ENCODE measurements at regions not wholly inside any gene's neighbourhood (a gene's known extent, or its start where the extent isn't known, plus 50 kb on each side); places are given as distances from the start of the nearest gene placed in this dataset.

DNA sequence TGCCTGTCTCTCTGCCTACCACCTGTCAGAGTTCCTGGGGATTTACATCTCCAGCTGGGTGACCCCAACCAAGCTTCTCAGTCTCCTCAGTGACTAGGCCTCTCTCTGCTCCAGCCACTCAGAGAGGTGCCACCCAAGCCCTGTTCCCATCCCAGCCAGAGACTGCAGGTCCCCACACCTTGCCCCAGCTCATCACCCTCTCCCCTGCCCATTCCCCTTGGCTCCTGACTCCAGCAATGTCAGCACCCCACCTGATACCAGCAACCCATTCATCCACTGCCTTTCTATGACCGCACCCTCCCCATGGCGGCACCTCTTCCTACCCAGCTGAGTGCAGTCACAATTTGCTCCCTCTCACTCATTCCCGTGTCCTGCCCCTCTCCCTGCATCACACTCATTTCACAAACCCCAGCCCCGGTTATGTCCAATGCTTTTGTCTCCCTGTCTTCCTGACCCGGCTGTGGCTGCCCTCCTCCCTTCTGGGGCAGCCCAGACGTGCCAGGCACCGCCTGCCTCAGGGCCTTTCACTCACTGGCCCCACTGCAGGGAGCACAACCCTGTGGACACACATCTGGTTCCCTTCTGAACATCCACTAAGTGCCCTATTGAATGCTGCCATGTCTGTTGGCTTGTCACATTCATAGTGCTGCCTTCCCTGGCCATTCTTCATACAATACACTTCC is 494.8 kb upstream of the HS6ST1 start:
- no peaks in the 10 kb centered on the region for H3K36me3 ChIP-seq (ENCODE audit: control insufficient read depth in 4 of 4, insufficient read depth in 4 of 4, low read length in 3 of 4)

DNA sequence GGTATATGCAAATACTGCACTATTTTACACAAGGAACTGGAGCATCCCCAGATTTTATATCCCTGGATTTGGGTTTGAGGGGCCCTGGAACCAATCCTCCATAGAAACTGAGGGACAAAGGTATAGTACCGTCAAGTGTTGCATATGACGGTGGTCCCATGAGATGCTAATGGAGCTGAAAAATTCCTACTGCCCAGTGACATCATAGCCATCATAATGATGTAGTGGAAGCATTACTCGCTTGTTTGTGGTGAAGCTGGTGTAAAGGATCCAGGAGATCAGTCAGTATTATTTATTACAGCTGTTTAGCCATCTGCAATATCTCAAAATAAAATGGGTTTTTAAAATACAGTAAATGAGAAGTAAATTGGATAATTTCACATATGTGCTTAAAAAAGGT is 496.6 kb upstream of the HS6ST1 start:
- H3K27me3 ChIP-seq (replicated peaks in 2 of 5; ENCODE audit: control insufficient read depth in 4 of 5, insufficient read depth in 5 of 5, low read length in 4 of 5) = no peaks in the 10 kb centered on the region
- H3K9me3 ChIP-seq (ENCODE audit: control extremely low read depth in 1 of 5, control insufficient read depth in 4 of 5, insufficient read depth in 2 of 5, low read depth in 1 of 5, low read length in 4 of 5) = peaks cover 0 to 10% (median 3%) of the 10 kb centered on the region in 5 experiments
- no peaks in the 10 kb centered on the region for H3K4me1 ChIP-seq (ENCODE audit: control extremely low read depth in 1 of 4, control insufficient read depth in 4 of 4, insufficient read depth in 4 of 4, low read length in 3 of 4)
- H3K36me3 ChIP-seq (ENCODE audit: control insufficient read depth in 4 of 4, insufficient read depth in 4 of 4, low read length in 3 of 4) = no peaks in the 10 kb centered on the region
- CTCF ChIA-PET = no interaction called here
- H3K27ac ChIP-seq (ENCODE audit: insufficient read depth in 1 of 2, low read depth in 1 of 2, low read length in 2 of 2, poor library complexity in 1 of 2, severe bottlenecking in 2 of 2) = no peak overlapping the region
- H3K4me3 ChIP-seq (ENCODE audit: control insufficient read depth in 1 of 7, extremely low read depth in 1 of 7, insufficient read depth in 4 of 7, low read depth in 2 of 7, low read length in 6 of 7) = no peak overlapping the region
- POLR2A ChIA-PET = no interaction called here
- no peak for DNase-seq
- WGBS (ENCODE audit: insufficient coverage) = 100% methylated on average over 1 of the region's 3 CpGs

More for the DNA sequence above, 494.8 kb upstream of the HS6ST1 start:
- no peak overlapping the region for H3K4me3 ChIP-seq (ENCODE audit: control insufficient read depth in 1 of 7, extremely low read depth in 1 of 7, insufficient read depth in 4 of 7, low read depth in 2 of 7, low read length in 6 of 7)
- peaks cover 0 to 19% (median 5%) of the 10 kb centered on the region in 5 experiments for H3K9me3 ChIP-seq (ENCODE audit: control extremely low read depth in 1 of 5, control insufficient read depth in 4 of 5, insufficient read depth in 2 of 5, low read depth in 1 of 5, low read length in 4 of 5)
- no peaks in the 10 kb centered on the region for H3K4me1 ChIP-seq (ENCODE audit: control extremely low read depth in 1 of 4, control insufficient read depth in 4 of 4, insufficient read depth in 4 of 4, low read length in 3 of 4)
- DNase-seq = no peak
- no peak overlapping the region for H3K27ac ChIP-seq (ENCODE audit: insufficient read depth in 1 of 2, low read depth in 1 of 2, low read length in 2 of 2, poor library complexity in 1 of 2, severe bottlenecking in 2 of 2)
- no peaks in the 10 kb centered on the region for H3K27me3 ChIP-seq (replicated peaks in 2 of 5; ENCODE audit: control insufficient read depth in 4 of 5, insufficient read depth in 5 of 5, low read length in 4 of 5)
- ChIA-PET CTCF (no interaction called here), POLR2A (no interaction called here)
- 96% methylated on average over 7 of the region's 7 CpGs for WGBS (ENCODE audit: insufficient coverage)

GRCh38 chr2:128817171-128817570 is 498.5 kb upstream of the HS6ST1 start:
- Histone ChIP-seq H3K9me3 (ENCODE audit: control extremely low read depth in 1 of 5, control insufficient read depth in 4 of 5, insufficient read depth in 2 of 5, low read depth in 1 of 5, low read length in 4 of 5) (peaks cover 0 to under 1% (median 0%) of the 10 kb centered on the region in 5 experiments), H3K4me1 (ENCODE audit: control extremely low read depth in 1 of 4, control insufficient read depth in 4 of 4, insufficient read depth in 4 of 4, low read length in 3 of 4) (no peaks in the 10 kb centered on the region), H3K27ac (ENCODE audit: insufficient read depth in 1 of 2, low read depth in 1 of 2, low read length in 2 of 2, poor library complexity in 1 of 2, severe bottlenecking in 2 of 2) (no peak overlapping the region), H3K4me3 (ENCODE audit: control insufficient read depth in 1 of 7, extremely low read depth in 1 of 7, insufficient read depth in 4 of 7, low read depth in 2 of 7, low read length in 6 of 7) (no peak overlapping the region), H3K36me3 (ENCODE audit: control insufficient read depth in 4 of 4, insufficient read depth in 4 of 4, low read length in 3 of 4) (no peaks in the 10 kb centered on the region), H3K27me3 (replicated peaks in 2 of 5; ENCODE audit: control insufficient read depth in 4 of 5, insufficient read depth in 5 of 5, low read length in 4 of 5) (no peaks in the 10 kb centered on the region)
- 81% methylated on average over 5 of the region's 5 CpGs for WGBS (ENCODE audit: insufficient coverage)
- DNase-seq = no peak
- POLR2A ChIA-PET = no interaction called here
- CTCF ChIA-PET = no interaction called here

- no peaks in the 10 kb centered on the region for H3K4me1 ChIP-seq (ENCODE audit: control extremely low read depth in 1 of 4, control insufficient read depth in 4 of 4, insufficient read depth in 4 of 4, low read length in 3 of 4)
- H3K4me3 ChIP-seq (ENCODE audit: control insufficient read depth in 1 of 7, extremely low read depth in 1 of 7, insufficient read depth in 4 of 7, low read depth in 2 of 7, low read length in 6 of 7) = no peak overlapping the region
- no peak overlapping the region for H3K27ac ChIP-seq (ENCODE audit: insufficient read depth in 1 of 2, low read depth in 1 of 2, low read length in 2 of 2, poor library complexity in 1 of 2, severe bottlenecking in 2 of 2)
- H3K27me3 ChIP-seq (replicated peaks in 2 of 5; ENCODE audit: control insufficient read depth in 4 of 5, insufficient read depth in 5 of 5, low read length in 4 of 5) = no peaks in the 10 kb centered on the region
- DNase-seq = no peak
- peaks cover 0 to under 1% (median 0%) of the 10 kb centered on the region in 5 experiments for H3K9me3 ChIP-seq (ENCODE audit: control extremely low read depth in 1 of 5, control insufficient read depth in 4 of 5, insufficient read depth in 2 of 5, low read depth in 1 of 5, low read length in 4 of 5)
- CTCF ChIA-PET = no interaction called here
- H3K36me3 ChIP-seq (ENCODE audit: control insufficient read depth in 4 of 4, insufficient read depth in 4 of 4, low read length in 3 of 4) = no peaks in the 10 kb centered on the region
- WGBS (ENCODE audit: insufficient coverage) = 83% methylated on average over 3 of the region's 6 CpGs
- POLR2A ChIA-PET = no interaction called here
Measured at GRCh38 chr2:128817813-128818212, 499.1 kb upstream of the HS6ST1 start.

DNA sequence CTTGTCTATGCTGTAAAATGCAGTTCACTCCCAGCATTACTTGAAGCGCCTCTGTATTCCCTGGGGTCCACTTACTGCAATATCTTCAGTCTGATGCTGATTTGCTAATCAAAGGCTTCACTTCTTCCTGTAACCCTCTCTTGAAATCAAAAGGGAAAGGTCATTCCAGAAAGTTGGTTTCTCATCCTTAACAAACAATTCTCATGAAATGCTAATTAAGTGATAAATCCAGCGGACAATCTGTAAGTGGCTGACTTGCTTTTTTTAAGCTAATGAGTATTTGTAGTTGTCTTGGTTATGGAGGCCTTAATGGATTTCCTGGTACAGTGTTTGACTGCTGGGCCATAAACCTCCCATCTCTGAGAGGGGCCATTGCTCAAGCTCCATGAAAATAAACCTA is 499.6 kb upstream of the HS6ST1 start:
- Histone ChIP-seq H3K27ac (ENCODE audit: insufficient read depth in 1 of 2, low read depth in 1 of 2, low read length in 2 of 2, poor library complexity in 1 of 2, severe bottlenecking in 2 of 2) (no peak overlapping the region), H3K36me3 (ENCODE audit: control insufficient read depth in 4 of 4, insufficient read depth in 4 of 4, low read length in 3 of 4) (no peaks in the 10 kb centered on the region), H3K27me3 (replicated peaks in 2 of 5; ENCODE audit: control insufficient read depth in 4 of 5, insufficient read depth in 5 of 5, low read length in 4 of 5) (no peaks in the 10 kb centered on the region), H3K4me3 (ENCODE audit: control insufficient read depth in 1 of 7, extremely low read depth in 1 of 7, insufficient read depth in 4 of 7, low read depth in 2 of 7, low read length in 6 of 7) (no peak overlapping the region), H3K9me3 (ENCODE audit: control extremely low read depth in 1 of 5, control insufficient read depth in 4 of 5, insufficient read depth in 2 of 5, low read depth in 1 of 5, low read length in 4 of 5) (peaks cover 0 to 2% (median 0%) of the 10 kb centered on the region in 5 experiments), H3K4me1 (ENCODE audit: control extremely low read depth in 1 of 4, control insufficient read depth in 4 of 4, insufficient read depth in 4 of 4, low read length in 3 of 4) (no peaks in the 10 kb centered on the region)
- WGBS (ENCODE audit: insufficient coverage) = 100% methylated on average over 1 of the region's 2 CpGs
- CTCF ChIA-PET = no interaction called here
- POLR2A ChIA-PET = no interaction called here
- no peak for DNase-seq

DNA sequence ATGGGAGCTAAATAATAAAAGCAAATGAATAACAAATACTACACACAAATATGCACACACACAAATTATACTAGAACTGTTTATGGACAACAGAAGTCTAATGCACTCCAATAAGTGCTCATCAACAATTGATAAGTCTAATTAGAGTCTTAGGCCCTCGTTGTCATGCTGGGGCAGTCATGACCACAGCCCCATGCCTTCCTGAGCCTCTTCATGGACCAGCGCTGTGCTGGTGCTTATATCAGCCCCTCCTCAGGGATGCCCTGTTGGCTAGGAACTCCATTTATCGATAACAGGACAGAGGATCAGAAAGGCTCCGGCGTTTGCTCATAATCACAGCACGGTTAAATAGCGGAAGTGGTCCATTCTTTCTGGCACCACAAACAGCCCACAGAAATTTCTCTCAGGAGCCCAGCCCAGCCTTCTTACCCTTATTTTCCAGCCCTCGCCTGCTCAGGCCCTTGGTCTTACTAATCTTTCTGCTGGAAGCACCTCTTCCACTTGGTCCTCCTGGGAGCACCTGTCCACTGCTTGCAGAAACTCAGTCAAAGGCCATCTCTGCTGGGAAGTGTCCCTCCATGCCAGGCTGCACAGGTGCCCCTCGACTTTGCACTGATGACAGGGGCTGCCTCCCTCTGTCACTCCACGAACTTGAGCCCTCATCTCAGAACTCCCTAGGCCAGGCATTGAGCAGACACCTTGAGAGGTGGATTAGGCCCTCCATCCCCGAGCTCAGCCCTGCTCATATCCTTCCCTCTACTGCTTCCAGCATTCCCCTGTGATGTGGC is 500.2 kb upstream of the HS6ST1 start:
- DNase-seq = no peak
- no peaks in the 10 kb centered on the region for H3K36me3 ChIP-seq (ENCODE audit: control insufficient read depth in 4 of 4, insufficient read depth in 4 of 4, low read length in 3 of 4)
- H3K9me3 ChIP-seq (ENCODE audit: control extremely low read depth in 1 of 5, control insufficient read depth in 4 of 5, insufficient read depth in 2 of 5, low read depth in 1 of 5, low read length in 4 of 5) = peaks cover 0 to 2% (median 0%) of the 10 kb centered on the region in 5 experiments
- no peak overlapping the region for H3K27ac ChIP-seq (ENCODE audit: insufficient read depth in 1 of 2, low read depth in 1 of 2, low read length in 2 of 2, poor library complexity in 1 of 2, severe bottlenecking in 2 of 2)
- ChIA-PET CTCF (no interaction called here), POLR2A (no interaction called here)
- no peaks in the 10 kb centered on the region for H3K4me1 ChIP-seq (ENCODE audit: control extremely low read depth in 1 of 4, control insufficient read depth in 4 of 4, insufficient read depth in 4 of 4, low read length in 3 of 4)
- no peak overlapping the region for H3K4me3 ChIP-seq (ENCODE audit: control insufficient read depth in 1 of 7, extremely low read depth in 1 of 7, insufficient read depth in 4 of 7, low read depth in 2 of 7, low read length in 6 of 7)
- H3K27me3 ChIP-seq (replicated peaks in 2 of 5; ENCODE audit: control insufficient read depth in 4 of 5, insufficient read depth in 5 of 5, low read length in 4 of 5) = no peaks in the 10 kb centered on the region
- 93% methylated on average over 10 of the region's 11 CpGs for WGBS (ENCODE audit: insufficient coverage)

DNA sequence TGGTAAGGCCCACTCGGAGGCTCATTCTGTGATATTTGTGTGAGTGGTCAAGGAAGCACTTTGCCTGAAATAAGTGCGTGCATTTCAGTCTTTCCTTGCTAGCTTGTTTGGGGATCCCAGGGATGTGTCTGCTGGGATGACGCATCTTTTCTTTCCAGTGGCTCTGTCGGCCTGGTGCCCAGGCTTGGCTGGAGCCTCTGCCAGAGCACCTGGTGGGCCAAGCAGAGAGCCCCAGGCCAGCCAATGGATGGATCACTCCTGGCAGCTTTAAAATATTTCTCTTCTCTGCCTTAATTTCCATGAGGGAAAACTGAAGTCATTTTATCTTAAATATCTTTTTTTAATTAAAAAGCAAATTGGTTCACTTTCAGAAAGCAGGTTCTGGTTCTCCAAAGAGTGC is 501.8 kb upstream of the HS6ST1 start:
- no peaks in the 10 kb centered on the region for H3K36me3 ChIP-seq (ENCODE audit: control insufficient read depth in 4 of 4, insufficient read depth in 4 of 4, low read length in 3 of 4)
- H3K27ac ChIP-seq (ENCODE audit: insufficient read depth in 1 of 2, low read depth in 1 of 2, low read length in 2 of 2, poor library complexity in 1 of 2, severe bottlenecking in 2 of 2) = no peak overlapping the region
- ChIA-PET POLR2A (no interaction called here), CTCF (interaction anchor here (1.5 kb wide), 1 partner anchor 9 kb away, joined by 3 read pairs; no protein-coding TSS in a partner anchor)
- no peaks in the 10 kb centered on the region for H3K27me3 ChIP-seq (replicated peaks in 2 of 5; ENCODE audit: control insufficient read depth in 4 of 5, insufficient read depth in 5 of 5, low read length in 4 of 5)
- H3K9me3 ChIP-seq (ENCODE audit: control extremely low read depth in 1 of 5, control insufficient read depth in 4 of 5, insufficient read depth in 2 of 5, low read depth in 1 of 5, low read length in 4 of 5) = peaks cover 0 to 6% (median 0%) of the 10 kb centered on the region in 5 experiments
- H3K4me3 ChIP-seq (ENCODE audit: control insufficient read depth in 1 of 7, extremely low read depth in 1 of 7, insufficient read depth in 4 of 7, low read depth in 2 of 7, low read length in 6 of 7) = no peak overlapping the region
- 100% methylated on average over 2 of the region's 4 CpGs for WGBS (ENCODE audit: insufficient coverage)
- H3K4me1 ChIP-seq (ENCODE audit: control extremely low read depth in 1 of 4, control insufficient read depth in 4 of 4, insufficient read depth in 4 of 4, low read length in 3 of 4) = no peaks in the 10 kb centered on the region
- DNase-seq = no peak
